SK-N-SH (cell line): ENCODE measurements at regions not wholly inside any gene's neighbourhood (a gene's known extent, or its start where the extent isn't known, plus 50 kb on each side); places are given as distances from the start of the nearest gene placed in this dataset.
"Not testable (repeated sequence)": the region's sequence is repeated elsewhere in the genome, so short reads cannot be mapped to it uniquely, and the experiment has no call there.

Experiments used
- CTCF ChIA-PET: fragments of 300-600, 350-600 bp; formaldehyde crosslinking; extraction: SDS; loops from one replicate; lab custom pipeline; 2021; lab: Yijun Ruan, JAX
- POLR2A ChIA-PET: fragments of 350-600 bp; sonication (Branson Sonifier 250); formaldehyde crosslinking; extraction: SDS; loops from one replicate; lab custom pipeline; 2020; ENCODE audit warnings: antibody characterized with exemption, inconsistent platforms; lab: Yijun Ruan, JAX
- DNase-seq: peaks from one replicate; pipeline ENCODE4 v3.0.0; 2012
- H2AFZ ChIP-seq: fragments of 200-600 bp; sonication (generic); 2 replicates; pipeline ENCODE4 v1.8.1; 2016; ENCODE audit warnings: antibody characterized with exemption, mild to moderate bottlenecking, low read depth
- H3F3A ChIP-seq: fragments of 200-600 bp; sonication (generic); replicated peaks from 2 replicates; pipeline ENCODE3; 2016; ENCODE audit warnings: antibody characterized with exemption, mild to moderate bottlenecking; ENCODE audit not compliant: insufficient read depth
- H3K27ac ChIP-seq, 2 experiments: fragments of 200-500 bp in 1 of 2; fragments of 200-600 bp in 1 of 2; sonication (Bioruptor generic) in 1 of 2; sonication (generic), shearing (Covaris generic) in 1 of 2; 2 replicates each; pipeline versions ENCODE4 v1.5.1 to v1.6.1; 2014 to 2016; ENCODE audit warnings: low read depth in 2 of 2, inconsistent platforms in 1 of 2, low read length in 1 of 2, mild to moderate bottlenecking in 1 of 2, mixed read lengths in 1 of 2
- H3K27me3 ChIP-seq: fragments of 200-600 bp; sonication (generic), shearing (Covaris generic); 2 replicates; pipeline ENCODE4 v1.6.1; 2016; ENCODE audit warnings: mixed run types; ENCODE audit not compliant: insufficient read depth
- H3K36me3 ChIP-seq, 2 experiments: fragments of 200-500 bp in 1 of 2; fragments of 200-600 bp in 1 of 2; sonication (Bioruptor generic) in 1 of 2; sonication (generic) in 1 of 2; replicated peaks in 1 of 2; 2 replicates each; pipeline versions ENCODE3 to v1.5.1; 2014 to 2016; ENCODE audit warnings: low read length in 1 of 2, mild to moderate bottlenecking in 1 of 2; ENCODE audit not compliant: insufficient read depth in 2 of 2, control insufficient read depth in 1 of 2
- H3K4me1 ChIP-seq, 2 experiments: fragments of 200-500 bp in 1 of 2; fragments of 200-600 bp in 1 of 2; sonication (Bioruptor generic) in 1 of 2; sonication (generic), shearing (Covaris generic) in 1 of 2; 2 replicates each; pipeline versions ENCODE4 v1.5.1 to v1.6.1; 2014 to 2016; ENCODE audit warnings: low read depth in 1 of 2, low read length in 1 of 2, mixed run types in 1 of 2; ENCODE audit not compliant: insufficient read depth in 2 of 2, control insufficient read depth in 1 of 2
- H3K4me2 ChIP-seq: fragments of 200-600 bp; sonication (generic), shearing (Covaris generic); 2 replicates; pipeline ENCODE4 v1.6.1; 2017; ENCODE audit warnings: mixed run types
- H3K4me3 ChIP-seq, 2 experiments: fragments of 200-500 bp in 1 of 2; fragments of 200-600 bp in 1 of 2; sonication (Bioruptor generic) in 1 of 2; sonication (generic), shearing (Covaris generic) in 1 of 2; 2 replicates each; pipeline versions ENCODE4 v1.5.1 to v1.8.1; 2014 to 2016; ENCODE audit warnings: low read depth in 2 of 2, inconsistent platforms in 1 of 2, low read length in 1 of 2, mild to moderate bottlenecking in 1 of 2, mixed read lengths in 1 of 2, moderate library complexity in 1 of 2
- H3K79me2 ChIP-seq: fragments of 200-600 bp; sonication (generic); 2 replicates; pipeline ENCODE4 v1.8.1; 2017; ENCODE audit warnings: mild to moderate bottlenecking; ENCODE audit not compliant: insufficient read depth
- H3K9ac ChIP-seq: fragments of 200-600 bp; sonication (generic); 2 replicates; pipeline ENCODE4 v1.6.1; 2017; ENCODE audit warnings: mixed run types
- H3K9me2 ChIP-seq: fragments of 200-600 bp; sonication (generic); 2 replicates; pipeline ENCODE4 v1.6.1; 2017; ENCODE audit warnings: mixed run types
- H3K9me3 ChIP-seq: fragments of 200-600 bp; sonication (generic); 2 replicates; pipeline ENCODE4 v1.6.1; 2017; ENCODE audit warnings: mixed run types, mild to moderate bottlenecking, moderate library complexity
- H4K20me1 ChIP-seq: fragments of 200-600 bp; sonication (generic); 2 replicates; pipeline ENCODE4 v1.6.1; 2017; ENCODE audit warnings: mild to moderate bottlenecking, mixed run types; ENCODE audit not compliant: insufficient read depth
- FOSL2 ChIP-seq: IDR thresholded peaks from 2 replicates; pipeline ENCODE4 v1.4.0; 2012; ENCODE audit warnings: low read depth, mild to moderate bottlenecking, moderate library complexity, borderline replicate concordance
- JUND ChIP-seq: IDR thresholded peaks from 2 replicates; pipeline ENCODE4 v1.4.0; 2012
- TCF12 ChIP-seq: IDR thresholded peaks from 2 replicates; pipeline ENCODE4 v1.4.0; 2012
- WGBS: methylation state at CpG from one replicate; pipeline ENCODE4 v1.1.6; 2017; ENCODE audit warnings: low lambda C conversion rate; 5-methylcytosine and 5-hydroxymethylcytosine counted together

- H3K4me3 ChIP-seq, POLR2A ChIA-PET, H3K9me2 ChIP-seq, H3K9me3 ChIP-seq, H3K4me1 ChIP-seq, H4K20me1 ChIP-seq, H3K27me3 ChIP-seq, H3K79me2 ChIP-seq, H3F3A ChIP-seq, H3K27ac ChIP-seq, CTCF ChIA-PET, H3K4me2 ChIP-seq, DNase-seq, H3K36me3 ChIP-seq, H3K9ac ChIP-seq, H2AFZ ChIP-seq: not testable (repeated sequence)
- TF ChIP-seq FOSL2: peak; percentile 36; the same call in 1 of the 2 replicates
- TF ChIP-seq JUND: peak; percentile 35
Measured at GRCh38 chr1:206356310-206356709, 114.0 kb upstream of the IKBKE start.

- H3K9me3 ChIP-seq, CTCF ChIA-PET, POLR2A ChIA-PET, H3K27me3 ChIP-seq, H3K9ac ChIP-seq, H3K36me3 ChIP-seq, H3K9me2 ChIP-seq, H4K20me1 ChIP-seq, H3K79me2 ChIP-seq, H3F3A ChIP-seq, H3K4me1 ChIP-seq, H2AFZ ChIP-seq, H3K4me3 ChIP-seq, DNase-seq, H3K4me2 ChIP-seq: not testable (repeated sequence)
- peak overlapping the region in 1 of 2 experiments; percentile 47; a peak in 1 of 4 replicates for H3K27ac ChIP-seq
- WGBS: 81% methylated on average over 1 of the region's 3 CpGs
Measured at GRCh38 chr1:206357962-206358361, 112.3 kb upstream of the IKBKE start.

- H3K4me2 ChIP-seq, DNase-seq, H3K9ac ChIP-seq, H3K9me3 ChIP-seq, H3K27ac ChIP-seq, CTCF ChIA-PET, H3K4me3 ChIP-seq, H2AFZ ChIP-seq, H3K36me3 ChIP-seq, POLR2A ChIA-PET, H4K20me1 ChIP-seq, H3K27me3 ChIP-seq, H3F3A ChIP-seq, H3K9me2 ChIP-seq, H3K4me1 ChIP-seq: not testable (repeated sequence)
- TF ChIP-seq FOSL2: peak; percentile 23; the same call in 1 of the 2 replicates
- TF ChIP-seq TCF12: peak; percentile 41
- WGBS: 27% methylated on average over 2 of the region's 3 CpGs
- peaks cover 12% of the 10 kb centered on the region for H3K79me2 ChIP-seq
Measured at GRCh38 chr1:206358771-206359170, 111.5 kb upstream of the IKBKE start.

- H3K79me2 ChIP-seq: peaks cover 12% of the 10 kb centered on the region
- H3K9ac ChIP-seq, H3K4me3 ChIP-seq, H3K4me1 ChIP-seq, H3K4me2 ChIP-seq, H3F3A ChIP-seq, H2AFZ ChIP-seq, CTCF ChIA-PET, POLR2A ChIA-PET, H3K9me3 ChIP-seq, H3K27me3 ChIP-seq, H3K9me2 ChIP-seq, DNase-seq, H4K20me1 ChIP-seq, H3K36me3 ChIP-seq, H3K27ac ChIP-seq: not testable (repeated sequence)
Measured at GRCh38 chr1:206359377-206359776, 110.9 kb upstream of the IKBKE start.

GRCh38 chr1:206361978-206362543 lies 108.2 kb upstream of the IKBKE start:
- H4K20me1 ChIP-seq, H3K4me3 ChIP-seq, H3F3A ChIP-seq, CTCF ChIA-PET, H3K9me3 ChIP-seq, H3K4me2 ChIP-seq, H3K27me3 ChIP-seq, H3K36me3 ChIP-seq, POLR2A ChIA-PET, H3K27ac ChIP-seq, H3K9me2 ChIP-seq, H3K9ac ChIP-seq, DNase-seq, H2AFZ ChIP-seq, H3K4me1 ChIP-seq: not testable (repeated sequence)
- 17% methylated on average over 1 of the region's 3 CpGs for WGBS
- H3K79me2 ChIP-seq: peaks cover 11% of the 10 kb centered on the region

- 96% methylated on average over 2 of the region's 3 CpGs for WGBS
- H2AFZ ChIP-seq, DNase-seq, H4K20me1 ChIP-seq, H3K27me3 ChIP-seq, H3F3A ChIP-seq, H3K9me3 ChIP-seq, CTCF ChIA-PET, H3K9ac ChIP-seq, H3K4me3 ChIP-seq, H3K36me3 ChIP-seq, POLR2A ChIA-PET, H3K4me1 ChIP-seq, H3K9me2 ChIP-seq, H3K4me2 ChIP-seq: not testable (repeated sequence)
- Histone ChIP-seq H3K27ac (peak overlapping the region in 1 of 2 experiments; percentile 48; a peak in 1 of 4 replicates), H3K79me2 (peaks cover 11% of the 10 kb centered on the region)
Measured at GRCh38 chr1:206362994-206363393, 107.3 kb upstream of the IKBKE start.
